Stimulated activated effector memory CD8-positive, alpha-beta T cell treated with anti-CD3 and anti-CD28 coated beads, Interleukin-12 subunit alpha, Interleukin-12 subunit beta, amount 100 ng/mL, for 72 hours (primary cell): ENCODE measurements at regions not wholly inside any gene's neighbourhood (a gene's known extent, or its start where the extent isn't known, plus 50 kb on each side); places are given as distances from the start of the nearest gene placed in this dataset.

Source experiments
- ATAC-seq: fragments of 150-1000 bp; cut with Tn5 transposase; 2 replicates; pipeline ENCODE4 v1.10.0; 2021
- DNase-seq, 2 donors: peaks; one replicate each; pipeline ENCODE4 v3.0.0; 2021 to 2022; ENCODE audit warnings: low spot score in 2 of 2
- H3K27ac Mint-ChIP-seq: one replicate; pipeline ENCODE4 v1.8.0; 2022; ENCODE audit warnings: mild to moderate bottlenecking, mixed read lengths
- H3K36me3 Mint-ChIP-seq: one replicate; pipeline ENCODE4 v1.8.0; 2022; ENCODE audit warnings: mild to moderate bottlenecking, mixed read lengths
- H3K4me1 Mint-ChIP-seq: one replicate; pipeline ENCODE4 v1.8.0; 2022; ENCODE audit warnings: mixed read lengths
- H3K4me3 Mint-ChIP-seq: one replicate; pipeline ENCODE4 v1.8.0; 2022; ENCODE audit warnings: mild to moderate bottlenecking, mixed read lengths
- H3K9me3 Mint-ChIP-seq: one replicate; pipeline ENCODE4 v1.8.0; 2022; ENCODE audit warnings: mixed read lengths

GRCh38 chr1:157286646-157287420, 148.6 kb upstream of the ETV3 start:
- no peak overlapping the region for H3K27ac Mint-ChIP-seq
- H3K4me3 Mint-ChIP-seq = no peak overlapping the region
- H3K9me3 Mint-ChIP-seq = no peaks in the 10 kb centered on the region
- DNase-seq = no peak
- no peak for ATAC-seq
- no peaks in the 10 kb centered on the region for H3K4me1 Mint-ChIP-seq
- no peaks in the 10 kb centered on the region for H3K36me3 Mint-ChIP-seq

- Mint-ChIP-seq H3K4me1 (no peaks in the 10 kb centered on the region), H3K27ac (no peak overlapping the region), H3K4me3 (no peak overlapping the region), H3K9me3 (no peaks in the 10 kb centered on the region), H3K36me3 (no peaks in the 10 kb centered on the region)
- DNase-seq (no peak), ATAC-seq (no peak)
Observed at GRCh38 chr1:157286096-157286495, 147.9 kb upstream of the ETV3 start.

GRCh38 chr1:157284451-157284850, 146.3 kb upstream of the ETV3 start:
- Mint-ChIP-seq H3K4me1 (no peaks in the 10 kb centered on the region), H3K4me3 (no peak overlapping the region)

GRCh38 chr1:157279802-157280140, 141.6 kb upstream of the ETV3 start:
- ATAC-seq = no peak
- DNase-seq = no peak
- no peaks in the 10 kb centered on the region for H3K9me3 Mint-ChIP-seq
- no peaks in the 10 kb centered on the region for H3K36me3 Mint-ChIP-seq
- H3K4me3 Mint-ChIP-seq = no peak overlapping the region
- no peaks in the 10 kb centered on the region for H3K4me1 Mint-ChIP-seq
- no peak overlapping the region for H3K27ac Mint-ChIP-seq

More at GRCh38 chr1:157284451-157284850, 146.3 kb upstream of the ETV3 start:
- Mint-ChIP-seq H3K27ac (no peak overlapping the region), H3K36me3 (no peaks in the 10 kb centered on the region), H3K9me3 (no peaks in the 10 kb centered on the region)
- ATAC-seq = no peak
- DNase-seq = no peak

- Mint-ChIP-seq H3K4me1 (no peaks in the 10 kb centered on the region), H3K36me3 (no peaks in the 10 kb centered on the region), H3K9me3 (no peaks in the 10 kb centered on the region), H3K27ac (no peak overlapping the region), H3K4me3 (no peak overlapping the region)
- ATAC-seq = no peak
- no peak for DNase-seq
Observed at GRCh38 chr1:157279138-157279801, 141.1 kb upstream of the ETV3 start.

GRCh38 chr1:157278383-157279137, 140.4 kb upstream of the ETV3 start:
- Mint-ChIP-seq H3K27ac (no peak overlapping the region), H3K4me1 (no peaks in the 10 kb centered on the region), H3K9me3 (no peaks in the 10 kb centered on the region), H3K36me3 (no peaks in the 10 kb centered on the region), H3K4me3 (no peak overlapping the region)
- DNase-seq = no peak
- no peak for ATAC-seq

GRCh38 chr1:157277913-157278312, 139.7 kb upstream of the ETV3 start:
- Mint-ChIP-seq H3K4me1 (no peaks in the 10 kb centered on the region), H3K4me3 (no peak overlapping the region), H3K9me3 (no peaks in the 10 kb centered on the region), H3K27ac (no peak overlapping the region), H3K36me3 (no peaks in the 10 kb centered on the region)
- DNase-seq (no peak), ATAC-seq (no peak)

- H3K4me3 Mint-ChIP-seq = no peak overlapping the region
- no peak for DNase-seq
- no peak overlapping the region for H3K27ac Mint-ChIP-seq
- H3K9me3 Mint-ChIP-seq = no peaks in the 10 kb centered on the region
- no peak for ATAC-seq
- no peaks in the 10 kb centered on the region for H3K4me1 Mint-ChIP-seq
- no peaks in the 10 kb centered on the region for H3K36me3 Mint-ChIP-seq
Observed at GRCh38 chr1:157277281-157277680, 139.1 kb upstream of the ETV3 start.

GRCh38 chr1:157274698-157275534, 136.7 kb upstream of the ETV3 start:
- Mint-ChIP-seq H3K27ac (no peak overlapping the region), H3K4me1 (no peaks in the 10 kb centered on the region), H3K36me3 (no peaks in the 10 kb centered on the region), H3K9me3 (no peaks in the 10 kb centered on the region), H3K4me3 (no peak overlapping the region)
- DNase-seq = no peak
- ATAC-seq = no peak

- no peak overlapping the region for H3K4me3 Mint-ChIP-seq
Observed at GRCh38 chr1:157272729-157273524, 134.7 kb upstream of the ETV3 start.

GRCh38 chr1:157272264-157272663, 134.1 kb upstream of the ETV3 start:
- no peak for DNase-seq
- Mint-ChIP-seq H3K27ac (no peak overlapping the region), H3K4me3 (no peak overlapping the region), H3K9me3 (no peaks in the 10 kb centered on the region), H3K4me1 (no peaks in the 10 kb centered on the region), H3K36me3 (no peaks in the 10 kb centered on the region)
- ATAC-seq = no peak

More at GRCh38 chr1:157272729-157273524, 134.7 kb upstream of the ETV3 start:
- no peak overlapping the region for H3K27ac Mint-ChIP-seq
- ATAC-seq (no peak), DNase-seq (no peak)
- no peaks in the 10 kb centered on the region for H3K9me3 Mint-ChIP-seq
- no peaks in the 10 kb centered on the region for H3K4me1 Mint-ChIP-seq
- H3K36me3 Mint-ChIP-seq = no peaks in the 10 kb centered on the region

- ATAC-seq (no peak), DNase-seq (no peak)
- H3K4me1 Mint-ChIP-seq = no peaks in the 10 kb centered on the region
- H3K4me3 Mint-ChIP-seq = no peak overlapping the region
- no peaks in the 10 kb centered on the region for H3K36me3 Mint-ChIP-seq
- H3K9me3 Mint-ChIP-seq = no peaks in the 10 kb centered on the region
- no peak overlapping the region for H3K27ac Mint-ChIP-seq
Observed at GRCh38 chr1:157270705-157271274, 132.6 kb upstream of the ETV3 start.

- H3K36me3 Mint-ChIP-seq = no peaks in the 10 kb centered on the region
- no peak for DNase-seq
- no peak overlapping the region for H3K4me3 Mint-ChIP-seq
- H3K9me3 Mint-ChIP-seq = no peaks in the 10 kb centered on the region
- no peak overlapping the region for H3K27ac Mint-ChIP-seq
- no peaks in the 10 kb centered on the region for H3K4me1 Mint-ChIP-seq
- ATAC-seq = no peak
Observed at GRCh38 chr1:157269656-157270375, 131.6 kb upstream of the ETV3 start.

- H3K27ac Mint-ChIP-seq = no peak overlapping the region
- H3K4me1 Mint-ChIP-seq = no peaks in the 10 kb centered on the region
- peaks cover 3% of the 10 kb centered on the region for H3K9me3 Mint-ChIP-seq
- H3K4me3 Mint-ChIP-seq = no peak overlapping the region
- ATAC-seq (no peak), DNase-seq (no peak)
- no peaks in the 10 kb centered on the region for H3K36me3 Mint-ChIP-seq
Observed at GRCh38 chr1:157262891-157263290, 124.7 kb upstream of the ETV3 start.
